ENCODE measurements at regions not wholly inside any gene's neighbourhood (a gene's known extent, or its start where the extent isn't known, plus 50 kb on each side); places are given as distances from the start of the nearest gene placed in this dataset.

DNA sequence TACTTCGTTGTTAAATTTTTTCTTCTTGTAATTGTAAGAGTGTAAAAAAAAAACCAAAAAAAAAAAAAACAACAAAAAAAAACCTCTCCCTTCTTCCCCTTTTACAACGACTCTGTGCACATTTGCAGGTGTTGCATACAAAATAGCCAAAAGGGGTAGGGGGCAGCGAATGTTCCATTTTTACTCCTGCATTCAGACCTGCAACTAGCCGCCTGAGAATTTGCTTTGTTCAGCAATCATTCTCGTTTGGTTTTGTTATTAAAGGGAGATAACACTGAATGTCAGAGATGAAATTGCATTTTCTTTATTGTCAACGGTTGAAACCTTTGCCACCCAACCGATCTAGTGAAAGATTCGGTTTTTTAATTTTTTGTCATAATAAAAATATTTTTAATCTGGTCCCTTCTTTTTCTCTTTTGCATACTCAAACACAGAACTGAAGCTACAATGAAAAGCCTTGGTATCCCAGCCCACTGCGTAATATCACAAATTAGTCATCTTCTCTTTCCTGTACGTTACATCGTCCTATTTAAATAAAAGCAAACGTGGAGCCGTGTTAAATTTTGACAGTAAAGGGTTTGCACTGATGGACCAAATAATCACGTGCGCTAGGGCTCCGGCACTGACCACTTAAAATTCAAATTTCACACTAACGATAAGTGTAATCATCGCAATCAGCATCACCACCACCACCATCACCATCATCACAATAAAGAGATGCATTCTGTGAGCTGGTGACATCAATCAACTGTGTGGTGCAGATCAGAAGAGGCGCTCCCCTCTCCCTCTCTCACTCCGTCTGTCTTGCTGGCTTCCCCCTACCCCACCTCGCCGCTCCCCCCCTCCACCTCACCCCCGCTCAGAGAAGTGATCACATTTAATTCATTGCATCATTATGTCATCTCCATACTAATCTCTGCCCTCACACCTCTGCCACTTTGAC, 406.2 kb upstream of the PSMD7 start:
- ChIA-PET CTCF (interaction anchor here (1.0 to 1.2 kb wide), 2 partner anchors 11 to 12 kb away, joined by 3 read pairs; no protein-coding TSS in a partner anchor), POLR2A (interaction anchor here (1.5 kb wide), 1 partner anchor 9 kb away, joined by 4 read pairs; no protein-coding TSS in a partner anchor)
- TF ChIP-seq SUZ12 (IDR thresholded peaks at IDR 0.05) (no peak), FOXM1 (IDR thresholded peaks at IDR 0.05; ENCODE audit: borderline replicate concordance) (no peak), TARDBP (IDR thresholded peaks at IDR 0.05) (no peak), ZNF384 (IDR thresholded peaks at IDR 0.05) (no peak), L3MBTL2 (conservative IDR thresholded peaks at IDR 0.05) (no peak), FOXA1 (IDR thresholded peaks at IDR 0.05) (no peak), CTBP1 (IDR thresholded peaks at IDR 0.05; ENCODE audit: borderline replicate concordance) (no peak), ELF4 (IDR thresholded peaks at IDR 0.05) (no peak), HDGF (IDR thresholded peaks at IDR 0.05; ENCODE audit: borderline replicate concordance) (no peak), NFRKB (IDR thresholded peaks at IDR 0.05) (no peak), FOXK2 (IDR thresholded peaks at IDR 0.05) (no peak), BHLHE40 (IDR thresholded peaks at IDR 0.05; ENCODE audit: borderline replicate concordance) (no peak), SP1 (IDR thresholded peaks at IDR 0.05) (no peak), ARNT (IDR thresholded peaks at IDR 0.05) (no peak), LEF1 (IDR thresholded peaks at IDR 0.05; ENCODE audit: borderline replicate concordance) (no peak)
- TF ChIP-seq, protein P1, sequence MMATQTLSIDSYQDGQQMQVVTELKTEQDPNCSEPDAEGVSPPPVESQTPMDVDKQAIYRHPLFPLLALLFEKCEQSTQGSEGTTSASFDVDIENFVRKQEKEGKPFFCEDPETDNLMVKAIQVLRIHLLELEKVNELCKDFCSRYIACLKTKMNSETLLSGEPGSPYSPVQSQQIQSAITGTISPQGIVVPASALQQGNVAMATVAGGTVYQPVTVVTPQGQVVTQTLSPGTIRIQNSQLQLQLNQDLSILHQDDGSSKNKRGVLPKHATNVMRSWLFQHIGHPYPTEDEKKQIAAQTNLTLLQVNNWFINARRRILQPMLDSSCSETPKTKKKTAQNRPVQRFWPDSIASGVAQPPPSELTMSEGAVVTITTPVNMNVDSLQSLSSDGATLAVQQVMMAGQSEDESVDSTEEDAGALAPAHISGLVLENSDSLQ (IDR thresholded peaks at IDR 0.05), result no peak
- DNase-seq (ENCODE audit: extremely low spot score), result no peak

DNA sequence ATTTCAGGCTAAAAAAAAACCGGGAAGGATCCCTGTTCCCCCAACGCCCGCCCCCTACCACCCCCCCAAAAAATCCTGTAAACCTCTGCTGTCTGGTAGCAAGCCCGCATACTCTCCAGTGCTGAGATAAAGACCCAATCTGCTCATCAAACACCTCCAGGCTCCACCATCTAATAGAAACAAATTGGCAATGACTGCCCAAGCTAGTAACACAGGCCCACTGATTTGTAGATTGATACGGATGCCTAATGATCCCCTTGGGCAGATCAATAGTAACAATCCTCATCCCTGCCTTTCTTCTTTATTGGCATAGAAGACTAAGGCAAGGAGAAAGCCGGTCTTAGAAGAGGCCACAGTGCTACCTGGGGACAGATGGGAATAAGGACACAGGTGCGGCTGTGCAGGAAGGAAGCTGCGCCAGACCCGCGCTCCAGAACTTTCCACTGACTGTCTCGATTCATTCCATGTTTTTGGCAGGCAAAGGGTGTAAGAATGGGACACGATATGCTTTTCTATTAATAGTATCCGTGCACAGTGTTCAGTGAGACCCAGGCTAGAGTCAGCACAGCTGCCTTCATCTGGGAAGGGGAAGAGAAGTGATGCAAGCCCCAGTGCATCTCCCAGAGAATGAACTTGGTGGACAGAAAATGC, 407.6 kb upstream of the PSMD7 start:
- CTCF ChIA-PET, result interaction anchor here (1.0 kb wide), 1 partner anchor 10 kb away, joined by 3 read pairs; no protein-coding TSS in a partner anchor
- no peak for DNase-seq (ENCODE audit: extremely low spot score)
- POLR2A ChIA-PET, result no interaction called here
- TF ChIP-seq NFRKB (IDR thresholded peaks at IDR 0.05), result no peak
- no peak for TF ChIP-seq LEF1 (IDR thresholded peaks at IDR 0.05; ENCODE audit: borderline replicate concordance)
- no peak for TF ChIP-seq L3MBTL2 (conservative IDR thresholded peaks at IDR 0.05)
- TF ChIP-seq, protein P1 (IDR thresholded peaks at IDR 0.05), result no peak
- TF ChIP-seq HDGF (IDR thresholded peaks at IDR 0.05; ENCODE audit: borderline replicate concordance), result no peak
- TF ChIP-seq SP1 (IDR thresholded peaks at IDR 0.05), result no peak
- no peak for TF ChIP-seq FOXA1 (IDR thresholded peaks at IDR 0.05)
- TF ChIP-seq FOXK2 (IDR thresholded peaks at IDR 0.05), result no peak
- no peak for TF ChIP-seq ARNT (IDR thresholded peaks at IDR 0.05)

DNA sequence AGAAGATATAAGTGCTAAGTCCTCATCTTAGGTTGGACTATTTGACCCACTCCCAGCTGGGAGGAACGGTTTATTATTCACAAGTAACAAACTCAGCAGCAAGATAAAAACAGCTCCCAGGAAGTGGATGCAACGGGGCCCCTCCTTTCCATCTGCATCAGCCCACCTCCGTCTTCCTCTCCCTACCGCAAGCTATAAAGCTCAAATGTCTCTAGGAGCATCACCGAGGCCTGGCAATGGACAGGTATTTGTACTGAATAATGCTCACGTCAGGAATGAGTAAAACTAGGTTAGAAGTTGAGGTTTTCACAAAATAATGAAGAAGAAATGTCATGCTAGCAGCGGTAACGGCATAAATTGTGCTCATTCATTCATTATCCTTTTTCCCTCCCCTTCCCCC, 408.7 kb upstream of the PSMD7 start:
- CTCF ChIA-PET, result no interaction called here
- DNase-seq (ENCODE audit: extremely low spot score), result no peak
- POLR2A ChIA-PET, result no interaction called here
- TF ChIP-seq FOXK2 (IDR thresholded peaks at IDR 0.05) (no peak), ARNT (IDR thresholded peaks at IDR 0.05) (no peak), ELF4 (IDR thresholded peaks at IDR 0.05) (no peak), SUZ12 (IDR thresholded peaks at IDR 0.05) (no peak), CTBP1 (IDR thresholded peaks at IDR 0.05; ENCODE audit: borderline replicate concordance) (no peak), L3MBTL2 (conservative IDR thresholded peaks at IDR 0.05) (no peak), SP1 (IDR thresholded peaks at IDR 0.05) (no peak)
- TF ChIP-seq, protein P1 (IDR thresholded peaks at IDR 0.05), result no peak

DNA sequence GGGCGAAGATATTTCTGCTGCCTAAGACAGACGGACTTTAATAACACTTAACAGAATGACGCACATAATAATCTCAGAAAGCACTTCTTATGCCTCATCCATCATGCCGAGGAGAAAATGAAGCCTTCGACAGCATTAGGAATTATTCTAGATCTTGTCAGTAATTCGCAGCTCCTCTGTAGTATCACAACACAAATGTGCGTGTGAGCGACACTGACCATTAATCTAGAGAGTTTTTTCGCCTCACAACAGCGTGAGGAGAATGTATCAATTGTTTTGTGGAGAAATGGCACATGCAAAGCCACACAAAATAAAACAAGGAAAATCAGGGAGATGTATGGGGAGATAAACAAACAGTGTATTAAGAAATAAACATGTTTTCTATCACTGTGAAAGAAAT, 410.2 kb upstream of the PSMD7 start:
- no peak for DNase-seq (ENCODE audit: extremely low spot score)
- ChIA-PET POLR2A (no interaction called here), CTCF (no interaction called here)
- TF ChIP-seq L3MBTL2 (conservative IDR thresholded peaks at IDR 0.05) (no peak), HDGF (IDR thresholded peaks at IDR 0.05; ENCODE audit: borderline replicate concordance) (no peak), SUZ12 (IDR thresholded peaks at IDR 0.05) (no peak), CTBP1 (IDR thresholded peaks at IDR 0.05; ENCODE audit: borderline replicate concordance) (no peak)

DNA sequence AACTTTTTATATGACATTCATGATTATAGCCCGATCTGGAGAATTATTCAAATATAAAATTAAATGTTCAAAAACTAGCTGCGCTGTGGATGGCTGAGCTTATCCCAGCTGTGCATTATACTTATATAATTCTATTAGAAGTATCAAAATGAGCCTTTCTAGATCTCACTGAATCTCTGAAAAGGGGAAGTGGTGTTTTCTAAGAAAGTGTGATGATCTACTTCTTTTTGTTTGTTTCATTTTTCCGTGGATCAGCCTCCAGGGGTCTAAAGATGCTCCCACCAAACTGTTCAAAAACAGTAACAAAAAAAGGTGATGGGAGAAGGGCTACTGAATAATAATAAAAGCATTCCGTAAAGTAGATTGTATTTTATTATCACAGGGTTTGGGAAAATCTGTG, 411.3 kb upstream of the PSMD7 start:
- TF ChIP-seq NFRKB (IDR thresholded peaks at IDR 0.05) (no peak), ARNT (IDR thresholded peaks at IDR 0.05) (no peak), SP1 (IDR thresholded peaks at IDR 0.05) (no peak), L3MBTL2 (conservative IDR thresholded peaks at IDR 0.05) (no peak), FOXM1 (IDR thresholded peaks at IDR 0.05; ENCODE audit: borderline replicate concordance) (no peak), ELF4 (IDR thresholded peaks at IDR 0.05) (no peak), FOXA1 (IDR thresholded peaks at IDR 0.05) (no peak), CTBP1 (IDR thresholded peaks at IDR 0.05; ENCODE audit: borderline replicate concordance) (no peak), BHLHE40 (IDR thresholded peaks at IDR 0.05; ENCODE audit: borderline replicate concordance) (no peak), TARDBP (IDR thresholded peaks at IDR 0.05) (no peak), SUZ12 (IDR thresholded peaks at IDR 0.05) (no peak), HDGF (IDR thresholded peaks at IDR 0.05; ENCODE audit: borderline replicate concordance) (no peak), FOXK2 (IDR thresholded peaks at IDR 0.05) (no peak), ZNF384 (IDR thresholded peaks at IDR 0.05) (no peak)
- CTCF ChIA-PET, result no interaction called here
- no peak for DNase-seq (ENCODE audit: extremely low spot score)
- POLR2A ChIA-PET, result no interaction called here

DNA sequence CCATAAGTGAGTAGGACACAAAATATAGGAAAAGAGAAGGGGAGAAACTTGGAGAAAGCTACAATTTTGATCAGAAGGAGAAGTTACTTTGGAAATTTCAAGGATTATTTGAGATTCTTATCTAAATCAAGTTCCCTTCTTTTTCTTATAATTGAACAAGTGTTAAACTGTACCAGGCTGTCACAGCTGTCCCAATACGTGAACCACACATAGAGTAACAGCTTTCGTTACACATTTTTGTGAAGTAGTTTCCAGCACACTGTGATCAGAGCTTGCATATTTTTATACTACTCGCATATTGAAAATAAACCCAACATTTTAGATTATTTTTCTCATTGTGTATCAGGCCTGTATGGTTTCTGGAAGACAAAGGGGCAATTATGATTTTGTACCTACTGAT, 412.8 kb upstream of the PSMD7 start:
- DNase-seq (ENCODE audit: extremely low spot score), result no peak
- TF ChIP-seq SP1 (IDR thresholded peaks at IDR 0.05), result no peak
- TF ChIP-seq ZNF384 (IDR thresholded peaks at IDR 0.05), result no peak
- ChIA-PET CTCF (interaction anchor here (0.5 to 2.0 kb wide), 3 partner anchors 151 to 829 kb away, joined by 3 to 7 read pairs (median 3); no protein-coding TSS in a partner anchor), POLR2A (no interaction called here)

All from HEK293T (cell line).